Testis (tissue), 2 donors: ENCODE measurements at regions not wholly inside any gene's neighbourhood (a gene's known extent, or its start where the extent isn't known, plus 50 kb on each side); places are given as distances from the start of the nearest gene placed in this dataset.

Experiments used
- CTCF ChIP-seq, 3 experiments: fragments of 450-650 bp in 2 of 3; fragments of 200-600 bp in 1 of 3; sonication (generic) in 1 of 3; IDR thresholded peaks; one replicate each; pipeline ENCODE4 v1.5.1; 2016 to 2019; ENCODE audit warnings: antibody characterized with exemption in 3 of 3, mild to moderate bottlenecking in 2 of 3, moderate library complexity in 1 of 3
- POLR2A ChIP-seq: fragments of 450-650 bp; IDR thresholded peaks from one replicate; pipeline ENCODE4 v1.6.1; 2017; ENCODE audit warnings: antibody characterized with exemption, mild to moderate bottlenecking, moderate library complexity

GRCh38 chr6:122246906-122247658 is 152.4 kb upstream of the HSF2 start:
- TF ChIP-seq CTCF (IDR thresholded peaks at IDR 0.05) (no peak), POLR2A (no peak)
